ENCODE measurements at regions not wholly inside any gene's neighbourhood (a gene's known extent, or its start where the extent isn't known, plus 50 kb on each side); places are given as distances from the start of the nearest gene placed in this dataset.

GRCh38 chr1:222165629-222166028, 382.3 kb downstream of the HHIPL2 start:
- Histone ChIP-seq H3K27ac (ENCODE audit: insufficient read depth, low read depth, low read length, poor library complexity, severe bottlenecking) (no peak overlapping the region), H3K9me3 (ENCODE audit: control insufficient read depth, low read length) (no peaks in the 10 kb centered on the region), H3K4me1 (ENCODE audit: control insufficient read depth, insufficient read depth, low read length) (no peaks in the 10 kb centered on the region), H3K27me3 (ENCODE audit: control insufficient read depth, insufficient read depth, low read length, poor library complexity, severe bottlenecking) (no peaks in the 10 kb centered on the region), H3K36me3 (ENCODE audit: control insufficient read depth, insufficient read depth, low read length) (no peaks in the 10 kb centered on the region), H3K4me3 (ENCODE audit: insufficient read depth, low read depth, low read length) (no peak overlapping the region)
- WGBS, 2 experiments, result 90 to 93% methylated on average over 3 of the region's 3 CpGs

GRCh38 chr1:222163895-222164294, 384.0 kb downstream of the HHIPL2 start:
- no peaks in the 10 kb centered on the region for H3K9me3 ChIP-seq (ENCODE audit: control insufficient read depth, low read length)
- no peak overlapping the region for H3K4me3 ChIP-seq (ENCODE audit: insufficient read depth, low read depth, low read length)
- no peaks in the 10 kb centered on the region for H3K27me3 ChIP-seq (ENCODE audit: control insufficient read depth, insufficient read depth, low read length, poor library complexity, severe bottlenecking)
- H3K4me1 ChIP-seq (ENCODE audit: control insufficient read depth, insufficient read depth, low read length), result no peaks in the 10 kb centered on the region
- no peak overlapping the region for H3K27ac ChIP-seq (ENCODE audit: insufficient read depth, low read depth, low read length, poor library complexity, severe bottlenecking)
- WGBS, 2 experiments, result 85 to 86% methylated on average over 2 of the region's 2 CpGs
- H3K36me3 ChIP-seq (ENCODE audit: control insufficient read depth, insufficient read depth, low read length), result no peaks in the 10 kb centered on the region

GRCh38 chr1:222161676-222162075, 386.2 kb downstream of the HHIPL2 start:
- H3K36me3 ChIP-seq (ENCODE audit: control insufficient read depth, insufficient read depth, low read length), result no peaks in the 10 kb centered on the region

DNA sequence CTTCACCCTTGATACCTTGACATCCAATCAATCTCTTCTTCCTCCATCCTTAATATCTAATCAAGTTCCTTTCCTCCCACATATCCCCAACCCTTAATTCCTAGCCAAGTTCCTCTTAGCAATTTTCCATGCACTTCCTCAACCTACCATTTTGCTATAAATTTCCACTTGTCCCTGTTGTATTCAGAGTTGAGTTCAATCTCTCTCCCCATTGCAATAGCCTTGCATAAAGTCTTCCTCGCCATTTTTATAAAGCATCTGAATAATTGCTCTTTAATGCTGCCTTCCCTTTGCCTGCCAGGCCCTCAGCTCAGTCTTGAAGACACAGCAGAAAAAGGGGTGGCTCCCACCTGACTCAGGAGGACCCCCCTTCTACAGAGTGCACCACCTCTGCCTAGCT, 390.3 kb downstream of the HHIPL2 start:
- Histone ChIP-seq H3K27ac (ENCODE audit: insufficient read depth, low read depth, low read length, poor library complexity, severe bottlenecking) (no peak overlapping the region), H3K4me1 (ENCODE audit: control insufficient read depth, insufficient read depth, low read length) (no peaks in the 10 kb centered on the region), H3K36me3 (ENCODE audit: control insufficient read depth, insufficient read depth, low read length) (no peaks in the 10 kb centered on the region), H3K27me3 (ENCODE audit: control insufficient read depth, insufficient read depth, low read length, poor library complexity, severe bottlenecking) (no peaks in the 10 kb centered on the region), H3K4me3 (ENCODE audit: insufficient read depth, low read depth, low read length) (no peak overlapping the region), H3K9me3 (ENCODE audit: control insufficient read depth, low read length) (no peaks in the 10 kb centered on the region)
- 95 to 96% methylated on average over 1 of the region's 1 CpG for WGBS, 2 experiments

More at GRCh38 chr1:222161676-222162075, 386.2 kb downstream of the HHIPL2 start:
- WGBS, 2 experiments, result 82 to 85% methylated on average over 3 of the region's 3 CpGs
- Histone ChIP-seq H3K4me3 (ENCODE audit: insufficient read depth, low read depth, low read length) (no peak overlapping the region), H3K27me3 (ENCODE audit: control insufficient read depth, insufficient read depth, low read length, poor library complexity, severe bottlenecking) (no peaks in the 10 kb centered on the region), H3K4me1 (ENCODE audit: control insufficient read depth, insufficient read depth, low read length) (no peaks in the 10 kb centered on the region), H3K9me3 (ENCODE audit: control insufficient read depth, low read length) (no peaks in the 10 kb centered on the region), H3K27ac (ENCODE audit: insufficient read depth, low read depth, low read length, poor library complexity, severe bottlenecking) (no peak overlapping the region)

GRCh38 chr1:222140206-222140605, 398.3 kb upstream of the DUSP10 start:
- Histone ChIP-seq H3K9me3 (ENCODE audit: control insufficient read depth, low read length) (no peaks in the 10 kb centered on the region), H3K4me1 (ENCODE audit: control insufficient read depth, insufficient read depth, low read length) (no peaks in the 10 kb centered on the region), H3K27ac (ENCODE audit: insufficient read depth, low read depth, low read length, poor library complexity, severe bottlenecking) (no peak overlapping the region), H3K36me3 (ENCODE audit: control insufficient read depth, insufficient read depth, low read length) (no peaks in the 10 kb centered on the region), H3K27me3 (ENCODE audit: control insufficient read depth, insufficient read depth, low read length, poor library complexity, severe bottlenecking) (no peaks in the 10 kb centered on the region), H3K4me3 (ENCODE audit: insufficient read depth, low read depth, low read length) (no peak overlapping the region)
- 79 to 96% methylated on average over 1 of the region's 1 CpG for WGBS, 2 experiments

DNA sequence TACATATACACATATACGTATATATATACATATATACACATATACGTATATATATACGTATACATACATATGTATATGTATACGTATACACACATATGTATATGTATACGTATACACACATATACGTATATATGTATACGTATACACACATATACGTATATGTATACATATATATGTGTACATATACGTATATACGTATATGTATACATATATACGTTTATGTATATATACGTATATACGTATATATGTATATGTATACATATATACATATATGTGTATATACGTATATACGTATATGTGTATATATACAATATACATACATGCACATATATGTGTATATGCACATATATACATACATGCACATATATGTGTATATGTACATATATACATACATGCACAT, 396.2 kb upstream of the DUSP10 start:
- H3K4me1 ChIP-seq (ENCODE audit: control insufficient read depth, insufficient read depth, low read length), result no peaks in the 10 kb centered on the region
- no peaks in the 10 kb centered on the region for H3K27me3 ChIP-seq (ENCODE audit: control insufficient read depth, insufficient read depth, low read length, poor library complexity, severe bottlenecking)
- peaks cover 2% of the 10 kb centered on the region for H3K9me3 ChIP-seq (ENCODE audit: control insufficient read depth, low read length)
- no peak overlapping the region for H3K27ac ChIP-seq (ENCODE audit: insufficient read depth, low read depth, low read length, poor library complexity, severe bottlenecking)
- no peaks in the 10 kb centered on the region for H3K36me3 ChIP-seq (ENCODE audit: control insufficient read depth, insufficient read depth, low read length)
- WGBS, 2 experiments, result 100% methylated on average over 6 of the region's 15 CpGs; no CpG with 5 or more reads in 1 of the 2 experiments
- H3K4me3 ChIP-seq (ENCODE audit: insufficient read depth, low read depth, low read length), result no peak overlapping the region

DNA sequence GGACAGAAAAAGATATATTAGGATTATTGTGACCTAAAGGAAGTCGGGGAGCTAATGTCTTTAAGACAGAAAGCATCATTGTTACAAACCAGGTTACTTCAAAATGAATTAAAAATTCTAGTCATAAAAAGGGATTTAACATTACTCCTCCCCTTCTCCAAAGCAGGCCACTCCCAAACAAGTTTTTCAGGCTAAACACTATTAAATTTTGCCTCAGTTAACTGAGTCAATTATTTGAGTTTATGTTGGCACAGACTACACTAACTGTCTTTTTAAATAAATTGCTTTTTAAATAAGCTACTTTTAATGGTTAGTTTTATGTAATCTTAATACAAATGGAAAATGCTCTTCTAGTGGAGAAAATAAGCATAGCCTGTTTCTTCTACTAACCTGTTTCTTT, 395.0 kb upstream of the DUSP10 start:
- Histone ChIP-seq H3K36me3 (ENCODE audit: control insufficient read depth, insufficient read depth, low read length) (no peaks in the 10 kb centered on the region), H3K4me3 (ENCODE audit: insufficient read depth, low read depth, low read length) (no peak overlapping the region), H3K4me1 (ENCODE audit: control insufficient read depth, insufficient read depth, low read length) (no peaks in the 10 kb centered on the region), H3K27me3 (ENCODE audit: control insufficient read depth, insufficient read depth, low read length, poor library complexity, severe bottlenecking) (no peaks in the 10 kb centered on the region), H3K9me3 (ENCODE audit: control insufficient read depth, low read length) (peaks cover 2% of the 10 kb centered on the region), H3K27ac (ENCODE audit: insufficient read depth, low read depth, low read length, poor library complexity, severe bottlenecking) (no peak overlapping the region)
- WGBS, 2 experiments, result 89 to 91% methylated on average over 1 of the region's 1 CpG

- Histone ChIP-seq H3K27me3 (ENCODE audit: control insufficient read depth, insufficient read depth, low read length, poor library complexity, severe bottlenecking) (no peaks in the 10 kb centered on the region), H3K27ac (ENCODE audit: insufficient read depth, low read depth, low read length, poor library complexity, severe bottlenecking) (no peak overlapping the region), H3K4me3 (ENCODE audit: insufficient read depth, low read depth, low read length) (no peak overlapping the region), H3K9me3 (ENCODE audit: control insufficient read depth, low read length) (no peaks in the 10 kb centered on the region), H3K4me1 (ENCODE audit: control insufficient read depth, insufficient read depth, low read length) (no peaks in the 10 kb centered on the region), H3K36me3 (ENCODE audit: control insufficient read depth, insufficient read depth, low read length) (no peaks in the 10 kb centered on the region)
These were observed 387.2 kb upstream of the DUSP10 start for GRCh38 chr1:222129041-222129440.

GRCh38 chr1:222127526-222128152, 385.8 kb upstream of the DUSP10 start:
- Histone ChIP-seq H3K27me3 (ENCODE audit: control insufficient read depth, insufficient read depth, low read length, poor library complexity, severe bottlenecking) (no peaks in the 10 kb centered on the region), H3K27ac (ENCODE audit: insufficient read depth, low read depth, low read length, poor library complexity, severe bottlenecking) (no peak overlapping the region), H3K36me3 (ENCODE audit: control insufficient read depth, insufficient read depth, low read length) (no peaks in the 10 kb centered on the region), H3K9me3 (ENCODE audit: control insufficient read depth, low read length) (no peaks in the 10 kb centered on the region), H3K4me1 (ENCODE audit: control insufficient read depth, insufficient read depth, low read length) (no peaks in the 10 kb centered on the region), H3K4me3 (ENCODE audit: insufficient read depth, low read depth, low read length) (no peak overlapping the region)
- WGBS, 2 experiments, result 87 to 91% methylated on average over 3 of the region's 3 CpGs

- H3K36me3 ChIP-seq (ENCODE audit: control insufficient read depth, insufficient read depth, low read length), result no peaks in the 10 kb centered on the region
- H3K4me3 ChIP-seq (ENCODE audit: insufficient read depth, low read depth, low read length), result no peak overlapping the region
- no peak overlapping the region for H3K27ac ChIP-seq (ENCODE audit: insufficient read depth, low read depth, low read length, poor library complexity, severe bottlenecking)
- H3K4me1 ChIP-seq (ENCODE audit: control insufficient read depth, insufficient read depth, low read length), result no peaks in the 10 kb centered on the region
- no peaks in the 10 kb centered on the region for H3K27me3 ChIP-seq (ENCODE audit: control insufficient read depth, insufficient read depth, low read length, poor library complexity, severe bottlenecking)
- WGBS, 2 experiments, result 85 to 91% methylated on average over 1 of the region's 2 CpGs
- no peaks in the 10 kb centered on the region for H3K9me3 ChIP-seq (ENCODE audit: control insufficient read depth, low read length)
These were observed 385.2 kb upstream of the DUSP10 start for GRCh38 chr1:222127096-222127495.

DNA sequence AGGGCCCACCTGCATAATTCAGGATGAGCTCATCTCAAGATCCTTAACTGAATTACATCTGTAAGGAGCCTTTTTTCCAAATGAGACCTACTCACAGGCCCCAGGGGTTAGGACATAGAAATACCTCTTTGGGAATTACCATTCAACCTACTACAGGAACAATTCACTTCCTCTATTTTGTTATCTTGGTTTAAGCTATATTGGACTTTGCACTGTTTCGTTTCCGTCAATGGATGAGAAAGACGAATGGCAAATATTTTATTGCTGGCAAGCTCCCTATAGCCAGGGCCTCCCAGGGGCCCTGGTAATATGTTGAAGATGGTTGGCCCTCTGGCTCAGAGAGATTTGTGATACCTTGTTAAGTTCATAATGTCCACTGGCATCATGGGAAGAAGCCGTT, 384.2 kb upstream of the DUSP10 start:
- Histone ChIP-seq H3K27ac (ENCODE audit: insufficient read depth, low read depth, low read length, poor library complexity, severe bottlenecking) (no peak overlapping the region), H3K27me3 (ENCODE audit: control insufficient read depth, insufficient read depth, low read length, poor library complexity, severe bottlenecking) (no peaks in the 10 kb centered on the region), H3K36me3 (ENCODE audit: control insufficient read depth, insufficient read depth, low read length) (no peaks in the 10 kb centered on the region), H3K9me3 (ENCODE audit: control insufficient read depth, low read length) (no peaks in the 10 kb centered on the region), H3K4me3 (ENCODE audit: insufficient read depth, low read depth, low read length) (no peak overlapping the region), H3K4me1 (ENCODE audit: control insufficient read depth, insufficient read depth, low read length) (no peaks in the 10 kb centered on the region)
- WGBS, 2 experiments, result 93 to 96% methylated on average over 4 of the region's 4 CpGs
